SK-N-DZ (cell line): ENCODE measurements at regions not wholly inside any gene's neighbourhood (a gene's known extent, or its start where the extent isn't known, plus 50 kb on each side); places are given as distances from the start of the nearest gene placed in this dataset.

ENCODE experiments used
- DNase-seq: peaks from one replicate; pipeline ENCODE4 v3.0.0-alpha.2; 2015; ENCODE audit warnings: low spot score

GRCh38 chr20:57810511-57811373, 100.9 kb upstream of the PMEPA1 start:
- DNase-seq = no peak

GRCh38 chr20:57809661-57810172, 99.9 kb upstream of the PMEPA1 start:
- peak; percentile 22 for DNase-seq

GRCh38 chr20:57809149-57809548, 99.3 kb upstream of the PMEPA1 start:
- no peak for DNase-seq

- DNase-seq = no peak
Measured at GRCh38 chr20:57808264-57809070, 98.7 kb upstream of the PMEPA1 start.

- no peak for DNase-seq
Measured at GRCh38 chr20:57807401-57808263, 97.8 kb upstream of the PMEPA1 start.

- no peak for DNase-seq
Measured at GRCh38 chr20:57806975-57807374, 97.2 kb upstream of the PMEPA1 start.

- DNase-seq = no peak
Measured at GRCh38 chr20:57806476-57806875, 96.7 kb upstream of the PMEPA1 start.

GRCh38 chr20:57805747-57806146, 95.9 kb upstream of the PMEPA1 start:
- no peak for DNase-seq

- no peak for DNase-seq
Measured at GRCh38 chr20:57804470-57805250, 94.8 kb upstream of the PMEPA1 start.

- no peak for DNase-seq
Measured at GRCh38 chr20:57803508-57804005, 93.7 kb upstream of the PMEPA1 start.

GRCh38 chr20:57802765-57803507, 93.1 kb upstream of the PMEPA1 start:
- no peak for DNase-seq

GRCh38 chr20:57801581-57801980, 91.8 kb upstream of the PMEPA1 start:
- no peak for DNase-seq

- DNase-seq = no peak
Measured at GRCh38 chr20:57800791-57801430, 91.1 kb upstream of the PMEPA1 start.

- DNase-seq = no peak
Measured at GRCh38 chr20:57797401-57797800, 87.6 kb upstream of the PMEPA1 start.

GRCh38 chr20:57795977-57796560, 86.3 kb upstream of the PMEPA1 start:
- no peak for DNase-seq

- no peak for DNase-seq
Measured at GRCh38 chr20:57795342-57795697, 85.5 kb upstream of the PMEPA1 start.

GRCh38 chr20:57794600-57795341, 85.0 kb upstream of the PMEPA1 start:
- no peak for DNase-seq

GRCh38 chr20:57794036-57794435, 84.2 kb upstream of the PMEPA1 start:
- no peak for DNase-seq
